ENCODE measurements at regions not wholly inside any gene's neighbourhood (a gene's known extent, or its start where the extent isn't known, plus 50 kb on each side); places are given as distances from the start of the nearest gene placed in this dataset.

DNA sequence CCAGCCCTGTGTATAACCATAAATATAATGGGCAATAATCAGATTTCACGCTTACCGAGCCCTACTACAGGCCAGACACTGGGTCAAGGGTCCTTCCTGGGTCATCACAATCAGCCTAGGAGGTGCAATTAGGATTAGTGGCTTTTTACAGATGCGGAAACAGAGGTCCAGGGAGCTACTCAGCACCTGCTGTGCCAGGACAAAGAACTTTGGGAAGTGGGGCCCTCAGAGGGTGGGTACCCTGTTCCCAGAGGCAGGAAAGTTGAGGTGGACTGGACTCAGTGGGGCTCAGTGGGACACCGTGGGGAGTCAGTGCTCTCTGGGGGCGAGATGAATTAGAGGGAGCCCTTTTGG, 77.2 kb downstream of the CEBPB start:
- no peaks in the 10 kb centered on the region for H3K36me3 ChIP-seq (replicated peaks in 1 of 2)
- WGBS, 4 donors: 71 to 88% (median 79%) methylated on average over 5 of the region's 5 CpGs
- H3K9me3 ChIP-seq (replicated peaks in 1 of 3): no peaks in the 10 kb centered on the region
- no peak overlapping the region for H3K4me3 ChIP-seq
- intact Hi-C loops (cut with DNase I): no loop called here
- TF ChIP-seq, protein P1, sequence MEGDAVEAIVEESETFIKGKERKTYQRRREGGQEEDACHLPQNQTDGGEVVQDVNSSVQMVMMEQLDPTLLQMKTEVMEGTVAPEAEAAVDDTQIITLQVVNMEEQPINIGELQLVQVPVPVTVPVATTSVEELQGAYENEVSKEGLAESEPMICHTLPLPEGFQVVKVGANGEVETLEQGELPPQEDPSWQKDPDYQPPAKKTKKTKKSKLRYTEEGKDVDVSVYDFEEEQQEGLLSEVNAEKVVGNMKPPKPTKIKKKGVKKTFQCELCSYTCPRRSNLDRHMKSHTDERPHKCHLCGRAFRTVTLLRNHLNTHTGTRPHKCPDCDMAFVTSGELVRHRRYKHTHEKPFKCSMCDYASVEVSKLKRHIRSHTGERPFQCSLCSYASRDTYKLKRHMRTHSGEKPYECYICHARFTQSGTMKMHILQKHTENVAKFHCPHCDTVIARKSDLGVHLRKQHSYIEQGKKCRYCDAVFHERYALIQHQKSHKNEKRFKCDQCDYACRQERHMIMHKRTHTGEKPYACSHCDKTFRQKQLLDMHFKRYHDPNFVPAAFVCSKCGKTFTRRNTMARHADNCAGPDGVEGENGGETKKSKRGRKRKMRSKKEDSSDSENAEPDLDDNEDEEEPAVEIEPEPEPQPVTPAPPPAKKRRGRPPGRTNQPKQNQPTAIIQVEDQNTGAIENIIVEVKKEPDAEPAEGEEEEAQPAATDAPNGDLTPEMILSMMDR (IDR thresholded peaks at IDR 0.05): no peak
- TF ChIP-seq POLR2A (IDR thresholded peaks at IDR 0.05): no peak
- peaks cover 20 to 33% of the 10 kb centered on the region in 2 donors for H3K4me1 ChIP-seq (replicated peaks in 1 of 2)
- peak overlapping the region; percentile 3 to 80 (median 50) for H3K27ac ChIP-seq
- no peaks in the 10 kb centered on the region for H3K27me3 ChIP-seq
- DNase-seq: no peak

DNA sequence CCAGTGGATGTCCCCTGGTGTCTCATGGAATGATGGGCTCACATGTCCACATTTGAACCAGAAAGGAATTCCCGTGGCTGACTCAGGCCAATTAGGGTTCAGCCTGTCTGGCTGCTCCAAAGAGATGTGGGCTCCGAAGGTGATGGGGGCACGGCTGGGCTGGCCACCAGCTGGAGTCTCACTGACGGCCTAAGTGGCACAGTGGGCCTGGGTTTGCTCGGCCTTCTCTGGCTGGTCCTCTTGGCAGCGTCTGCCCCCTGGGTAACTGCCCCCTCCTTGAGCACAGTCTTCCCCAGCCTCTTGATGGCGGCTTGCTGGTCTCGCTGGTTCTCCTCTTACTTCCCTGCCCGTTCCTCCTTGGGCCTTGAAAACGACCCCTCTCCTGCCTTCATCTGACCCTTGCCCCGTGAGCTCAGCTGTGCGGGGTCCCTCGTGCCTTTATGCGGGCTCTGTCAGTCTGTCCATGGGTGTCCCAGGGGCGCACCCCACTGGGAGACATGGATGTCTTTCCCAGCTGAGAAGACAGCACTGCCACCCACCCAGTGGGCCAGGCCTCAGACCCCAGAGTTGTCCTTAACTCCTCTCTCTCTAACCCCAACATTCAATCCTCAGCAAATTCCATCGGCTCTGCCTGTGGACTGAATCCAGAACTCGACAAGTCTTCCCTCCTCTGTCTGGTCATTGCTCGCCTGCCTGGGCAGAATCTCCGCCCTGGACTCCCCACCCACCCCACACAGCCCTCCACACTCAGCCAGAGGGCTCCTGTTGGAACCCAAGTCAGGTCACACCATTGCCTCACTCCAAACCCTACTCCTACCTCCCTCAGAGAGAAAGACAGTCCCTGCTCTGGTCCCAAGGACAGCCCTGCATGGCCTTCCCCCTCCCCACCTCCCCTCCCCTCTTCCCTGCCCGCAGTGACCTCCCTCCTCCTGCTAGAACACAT, 78.7 kb downstream of the CEBPB start:
- peak overlapping the region in 3 of 5 donors; percentile 27 to 80 (median 44) for H3K27ac ChIP-seq
- H3K4me3 ChIP-seq: no peak overlapping the region
- peaks cover 28 to 33% of the 10 kb centered on the region in 2 donors for H3K4me1 ChIP-seq (replicated peaks in 1 of 2)
- DNase-seq: peak in 6 of 7 donors; percentile 47 to 70 (median 64)
- intact Hi-C loops (cut with DNase I): loop anchor here in 1 of 2 donors (10.0 kb wide), 1 partner anchor 75 kb away; the partner anchor contains the start of gene CEBPB
- WGBS, 4 donors: 71 to 77% (median 74%) methylated on average over 13 to 20 of the region's 20 CpGs
- H3K27me3 ChIP-seq: no peaks in the 10 kb centered on the region
- TF ChIP-seq, protein P1 (IDR thresholded peaks at IDR 0.05): no peak
- TF ChIP-seq POLR2A (IDR thresholded peaks at IDR 0.05): no peak
- H3K9me3 ChIP-seq (replicated peaks in 1 of 3): no peaks in the 10 kb centered on the region
- no peaks in the 10 kb centered on the region for H3K36me3 ChIP-seq (replicated peaks in 1 of 2)

DNA sequence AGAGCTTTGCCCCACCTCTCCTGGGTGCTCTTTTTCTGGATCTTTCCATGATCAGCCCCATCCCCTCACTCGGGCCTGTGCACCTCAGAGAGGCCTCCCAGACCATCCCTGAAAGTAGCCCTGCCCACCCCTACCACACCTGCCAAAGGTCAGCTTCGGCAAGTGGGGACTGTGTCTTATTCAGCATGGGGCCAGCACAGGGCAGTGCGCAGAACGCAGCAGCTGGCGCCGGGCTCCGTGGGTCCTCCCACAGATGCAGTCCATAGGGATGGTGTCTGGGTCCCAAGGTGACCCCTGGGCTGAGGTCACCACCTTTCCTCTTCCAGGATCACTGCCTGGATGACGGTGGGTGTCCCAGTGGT, 79.4 kb downstream of the CEBPB start:
- intact Hi-C loops (cut with DNase I): loop anchor here in 1 of 2 donors (10.0 kb wide), 1 partner anchor 75 kb away; the partner anchor contains the start of gene CEBPB
- DNase-seq: no peak
- Histone ChIP-seq H3K4me3 (no peak overlapping the region), H3K27ac (peak overlapping the region in 3 of 5 donors; percentile 27 to 80 (median 41)), H3K36me3 (replicated peaks in 1 of 2) (no peaks in the 10 kb centered on the region), H3K4me1 (replicated peaks in 1 of 2) (peaks cover 28 to 33% of the 10 kb centered on the region in 2 donors), H3K9me3 (replicated peaks in 1 of 3) (no peaks in the 10 kb centered on the region), H3K27me3 (no peaks in the 10 kb centered on the region)
- TF ChIP-seq, protein P1 (IDR thresholded peaks at IDR 0.05): no peak
- TF ChIP-seq POLR2A (IDR thresholded peaks at IDR 0.05): no peak
- WGBS, 4 donors: 78 to 89% (median 86%) methylated on average over 1 to 8 of the region's 8 CpGs

DNA sequence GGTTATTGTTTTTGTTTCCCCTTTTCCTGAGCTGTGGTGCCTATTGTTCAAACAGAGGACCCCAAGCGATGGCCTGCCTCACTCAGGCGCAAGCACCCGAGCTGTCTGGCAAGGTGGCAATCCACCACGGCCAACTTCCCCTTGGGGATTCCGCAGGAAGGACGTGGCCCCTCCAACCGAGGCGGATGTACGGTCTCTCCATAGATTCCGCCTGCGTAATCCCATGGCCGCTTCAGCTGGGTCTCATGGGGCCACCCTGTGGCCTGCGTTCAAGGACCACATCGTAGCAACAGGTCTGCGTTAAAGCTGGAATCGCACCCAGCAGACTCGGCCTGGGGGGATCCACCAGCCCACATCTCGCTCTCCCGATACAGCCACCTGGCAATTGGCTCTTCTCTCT, 79.9 kb downstream of the CEBPB start:
- TF ChIP-seq, protein P1 (IDR thresholded peaks at IDR 0.05): peak in 1 of 6 experiments; percentile 4
- no peak for TF ChIP-seq POLR2A (IDR thresholded peaks at IDR 0.05)
- H3K36me3 ChIP-seq (replicated peaks in 1 of 2): no peaks in the 10 kb centered on the region
- WGBS, 4 donors: 78 to 92% (median 80%) methylated on average over 9 to 19 of the region's 19 CpGs
- no peak overlapping the region for H3K4me3 ChIP-seq
- peaks cover 28 to 33% of the 10 kb centered on the region in 2 donors for H3K4me1 ChIP-seq (replicated peaks in 1 of 2)
- no peaks in the 10 kb centered on the region for H3K27me3 ChIP-seq
- peak in 4 of 7 donors; percentile 42 to 75 (median 56) for DNase-seq
- H3K27ac ChIP-seq: peak overlapping the region in 4 of 5 donors; percentile 20 to 80 (median 58)
- H3K9me3 ChIP-seq (replicated peaks in 1 of 3): no peaks in the 10 kb centered on the region
- intact Hi-C loops (cut with DNase I): loop anchor here in 1 of 2 donors (10.0 kb wide), 1 partner anchor 76 kb away; the partner anchor contains the start of gene CEBPB

Data from adrenal gland (tissue), 9 donors.